Gastrocnemius medialis (tissue), 4 donors: ENCODE measurements at regions not wholly inside any gene's neighbourhood (a gene's known extent, or its start where the extent isn't known, plus 50 kb on each side); places are given as distances from the start of the nearest gene placed in this dataset.

ENCODE experiments used
- CTCF ChIP-seq, 5 experiments: fragments of 450-650 bp in 3 of 5; fragments of 200-600 bp in 2 of 5; sonication (generic) in 2 of 5; IDR thresholded peaks in 4 of 5; conservative IDR thresholded peaks in 1 of 5; 1 replicate in 4 of 5; 2 replicates in 1 of 5; pipeline ENCODE4 v1.5.1; 2016 to 2019; ENCODE audit warnings: antibody characterized with exemption in 5 of 5, mild to moderate bottlenecking in 3 of 5, moderate library complexity in 3 of 5
- POLR2A ChIP-seq, 2 donors: fragments of 450-650 bp; IDR thresholded peaks; one replicate each; pipeline ENCODE4 v1.6.1; 2017; ENCODE audit warnings: antibody characterized with exemption in 2 of 2, mild to moderate bottlenecking in 2 of 2, moderate library complexity in 2 of 2

DNA sequence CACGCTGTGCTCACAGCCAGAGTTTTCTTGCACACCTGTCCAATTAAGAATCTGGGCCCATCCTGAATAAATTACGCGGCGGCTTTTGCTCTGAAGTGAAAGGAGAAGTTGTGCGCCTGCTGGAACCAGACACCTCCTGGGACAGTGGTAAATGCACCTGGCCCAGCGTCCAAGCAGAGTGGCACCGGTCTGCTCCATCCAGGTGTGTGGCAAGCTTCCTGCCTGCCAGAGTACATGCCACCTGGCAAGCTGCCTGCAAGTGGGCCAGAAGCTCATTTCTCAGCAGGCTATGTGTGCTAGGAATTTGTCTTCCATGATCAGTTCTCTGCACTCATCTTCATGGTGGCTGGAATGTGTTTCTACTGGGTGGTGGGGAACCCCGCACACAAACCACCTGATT is 660.6 kb downstream of the ETS1 start:
- no peak for TF ChIP-seq CTCF (IDR thresholded peaks at IDR 0.05 in 4 of 5, conservative IDR thresholded peaks at IDR 0.05 in 1 of 5)
- no peak for TF ChIP-seq POLR2A (IDR thresholded peaks at IDR 0.05)
